Lung (tissue), 12 donors: ENCODE measurements at regions not wholly inside any gene's neighbourhood (a gene's known extent, or its start where the extent isn't known, plus 50 kb on each side); places are given as distances from the start of the nearest gene placed in this dataset. TPM values are rescaled to one million over a fixed set of nuclear protein-coding genes. Genes with fewer than 3 reads are reported as not detected.
A peak's percentile ranks its signal among the peaks of the same experiment; 100 is the strongest.

Experiments used
- ATAC-seq: fragments of 200-7000 bp; cut with Tn5 transposase; one replicate; pipeline ENCODE4 v1.9.1; 2020; ENCODE audit warnings: moderate number of reproducible peaks; ENCODE audit not compliant: insufficient read depth, low FRiP score
- DNase-seq, 3 donors: peaks; one replicate each; pipeline ENCODE4 v3.0.0-alpha.2; 2013 to 2017
- H3K27ac ChIP-seq, 2 donors: one replicate each; pipeline ENCODE4 v1.5.1; 2013; ENCODE audit warnings: mild to moderate bottlenecking in 2 of 2, moderate library complexity in 2 of 2, control low read depth in 1 of 2, inconsistent platforms in 1 of 2, low read depth in 1 of 2, low read length in 1 of 2
- H3K27me3 ChIP-seq, 3 donors: one replicate each; pipeline ENCODE4 v1.5.1; 2013; ENCODE audit warnings: low read length in 2 of 3; ENCODE audit not compliant: control insufficient read depth in 3 of 3, insufficient read depth in 3 of 3
- H3K36me3 ChIP-seq, 4 donors: one replicate each; pipeline ENCODE4 v1.5.1; 2013; ENCODE audit warnings: low read length in 4 of 4, mild to moderate bottlenecking in 1 of 4, moderate library complexity in 1 of 4; ENCODE audit not compliant: control insufficient read depth in 4 of 4, insufficient read depth in 4 of 4
- H3K4me1 ChIP-seq, 5 donors: one replicate each; pipeline ENCODE4 v1.5.1; 2013; ENCODE audit warnings: low read length in 5 of 5, mild to moderate bottlenecking in 2 of 5, moderate library complexity in 1 of 5; ENCODE audit not compliant: control insufficient read depth in 5 of 5, insufficient read depth in 5 of 5
- H3K4me3 ChIP-seq: one replicate; pipeline ENCODE4 v1.5.1; 2013; ENCODE audit warnings: mild to moderate bottlenecking, control low read depth, moderate library complexity
- H3K9ac ChIP-seq, 2 donors: one replicate each; pipeline ENCODE4 v1.5.1; 2013; ENCODE audit warnings: low read length in 2 of 2, control low read depth in 1 of 2; ENCODE audit not compliant: insufficient read depth in 1 of 2
- H3K9me3 ChIP-seq, 4 donors: one replicate each; pipeline ENCODE4 v1.5.1; 2013; ENCODE audit warnings: low read length in 3 of 4, mild to moderate bottlenecking in 1 of 4, moderate library complexity in 1 of 4; ENCODE audit not compliant: control insufficient read depth in 4 of 4, insufficient read depth in 3 of 4
- CTCF ChIP-seq: IDR thresholded peaks from 2 replicates; pipeline ENCODE4 v1.5.1; 2012; ENCODE audit warnings: mild to moderate bottlenecking; ENCODE audit errors: control extremely low read depth, extremely low read depth
- WGBS, 2 donors: extraction: QIAGEN DNeasy Blood & Tissue Kit; methylation state at CpG; one replicate each; pipeline ENCODE4 v1.1.7; 2013; 5-methylcytosine and 5-hydroxymethylcytosine counted together
- small RNA-seq: library from RNA; depleted of rRNA; stranded (forward); fragments of <200 nt; gene quantifications from one replicate; pipeline ENCODE3, GENCODE V24; 2014; ENCODE audit warnings: low replicate concordance
- donor health status: control.
- donor health status: control.
- donor health status: Bipolar disorder and iron deficiency.
- donor health status: healthy.
- donor health status: DM: yes; HTN: yes; CAD: no.

- no peaks in the 10 kb centered on the region for H3K4me1 ChIP-seq
- WGBS, 2 donors = 89 to 93% methylated on average over 13 of the region's 13 CpGs
- H3K4me3 ChIP-seq = no peak overlapping the region
- H3K27me3 ChIP-seq = peaks cover 0 to 5% (median 0%) of the 10 kb centered on the region in 3 donors
- no peak for ATAC-seq
- no peak overlapping the region for H3K27ac ChIP-seq
- no peaks in the 10 kb centered on the region for H3K9me3 ChIP-seq
- no peak for DNase-seq
- H3K36me3 ChIP-seq = no peaks in the 10 kb centered on the region
- no peak for TF ChIP-seq CTCF
- no peak overlapping the region for H3K9ac ChIP-seq
Observed at GRCh38 chr12:47293406-47293805, 213.6 kb upstream of the AMIGO2 start.

GRCh38 chr12:47286676-47287075, 206.9 kb upstream of the AMIGO2 start:
- H3K27me3 ChIP-seq = peaks cover 0 to 11% (median 0%) of the 10 kb centered on the region in 3 donors
- 72 to 87% methylated on average over 3 of the region's 3 CpGs for WGBS, 2 donors
- no peaks in the 10 kb centered on the region for H3K9me3 ChIP-seq
- H3K4me1 ChIP-seq = peaks cover 0 to 10% (median 1%) of the 10 kb centered on the region in 5 donors
- no peak for TF ChIP-seq CTCF
- peak in 1 of 3 donors; percentile 13 for DNase-seq
- no peak overlapping the region for H3K4me3 ChIP-seq
- H3K36me3 ChIP-seq = no peaks in the 10 kb centered on the region
- H3K27ac ChIP-seq = no peak overlapping the region
- no peak for ATAC-seq
- H3K9ac ChIP-seq = no peak overlapping the region

Small RNAs in the stretch of these regions (small RNA-seq; reads per million reads assigned to genes)
- not detected for gene AC004486.1
- not detected for gene MIR4494
- not detected for gene RF00264
